HG03442 (cell line): ENCODE measurements at regions not wholly inside any gene's neighbourhood (a gene's known extent, or its start where the extent isn't known, plus 50 kb on each side); places are given as distances from the start of the nearest gene placed in this dataset.
"Not testable (repeated sequence)": the region's sequence is repeated elsewhere in the genome, so short reads cannot be mapped to it uniquely, and the experiment has no call there.

Experiments used
- ATAC-seq: cut with Tn5 transposase; IDR thresholded peaks from one replicate; pipeline ENCODE4 v1.9.1; 2021; ENCODE audit warnings: mild to moderate bottlenecking, moderate library complexity; ENCODE audit not compliant: unreplicated experiment

- no peak for ATAC-seq
Measured at GRCh38 chr16:52386694-52387093, 160.2 kb downstream of the TOX3 start.

DNA sequence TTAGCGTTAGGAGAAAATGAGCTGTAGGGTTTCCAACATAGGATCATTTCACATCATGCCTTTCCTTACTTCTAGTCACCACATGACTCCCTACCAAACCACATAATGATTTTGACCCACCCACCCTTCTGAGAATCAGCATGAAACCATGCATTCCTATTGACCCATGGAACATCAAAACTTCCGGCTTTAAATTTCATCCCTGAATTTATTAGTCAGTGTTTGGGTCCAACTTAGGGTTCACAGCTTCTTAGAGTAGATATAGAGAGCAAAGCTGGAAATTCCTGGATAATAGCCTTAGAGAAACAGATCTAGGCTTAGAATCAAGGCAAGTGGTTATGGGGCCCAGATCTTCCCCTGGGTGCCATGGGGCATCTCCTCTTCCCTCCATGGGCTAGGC, 162.6 kb downstream of the TOX3 start:
- no peak for ATAC-seq

DNA sequence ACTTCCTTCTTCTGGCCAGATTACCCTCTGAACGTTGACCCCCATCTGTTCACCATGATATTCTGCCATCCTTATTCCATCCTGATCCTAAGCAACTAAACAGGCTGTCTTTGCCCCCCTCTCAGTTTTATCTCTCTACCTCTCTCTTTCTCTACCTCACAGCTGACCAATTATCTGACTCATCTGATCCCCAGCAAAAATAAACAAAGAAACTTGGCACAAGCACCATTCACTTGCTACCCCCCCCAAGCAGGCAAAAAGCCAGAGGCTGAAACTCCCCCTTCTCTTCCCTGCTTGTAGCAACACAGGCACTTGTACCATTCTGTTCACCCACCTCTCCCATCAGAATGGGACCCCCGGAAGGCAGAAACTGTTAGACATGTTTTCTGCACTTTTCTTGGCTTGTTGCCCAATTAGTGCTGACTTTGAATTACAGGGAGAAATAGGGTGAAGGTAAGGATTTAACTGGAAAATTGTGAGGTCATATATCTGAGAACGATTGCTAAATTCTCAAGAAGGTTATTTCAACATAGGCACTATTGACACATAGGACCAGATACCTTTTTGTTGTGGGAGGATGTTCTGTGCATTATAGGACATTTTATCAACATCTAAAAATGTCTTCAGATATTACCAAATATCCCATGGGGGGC, 163.2 kb downstream of the TOX3 start:
- ATAC-seq = no peak

GRCh38 chr16:52383119-52383518, 163.8 kb downstream of the TOX3 start:
- ATAC-seq = no peak

DNA sequence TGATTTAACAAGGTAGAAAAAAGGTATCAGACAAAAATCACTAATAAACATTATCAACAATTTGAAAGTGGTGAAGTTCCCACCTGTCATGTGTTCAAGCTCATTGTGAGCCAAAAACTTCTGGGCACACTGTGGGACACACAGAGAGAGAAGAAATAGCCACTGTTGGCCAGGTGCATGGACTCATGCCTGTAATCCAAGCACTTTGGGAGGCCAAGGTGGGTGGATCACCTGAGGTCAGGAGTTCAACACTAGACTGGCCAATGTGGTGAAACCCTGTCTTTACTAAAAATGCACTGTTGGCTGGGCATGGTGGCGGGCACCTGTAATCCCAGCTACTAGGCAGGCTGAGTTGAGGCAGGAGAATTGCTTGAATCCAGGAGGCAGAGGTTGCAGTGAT, 167.4 kb downstream of the TOX3 start:
- ATAC-seq = no peak

- no peak for ATAC-seq
Measured at GRCh38 chr16:52376676-52377280, 170.2 kb downstream of the TOX3 start.

DNA sequence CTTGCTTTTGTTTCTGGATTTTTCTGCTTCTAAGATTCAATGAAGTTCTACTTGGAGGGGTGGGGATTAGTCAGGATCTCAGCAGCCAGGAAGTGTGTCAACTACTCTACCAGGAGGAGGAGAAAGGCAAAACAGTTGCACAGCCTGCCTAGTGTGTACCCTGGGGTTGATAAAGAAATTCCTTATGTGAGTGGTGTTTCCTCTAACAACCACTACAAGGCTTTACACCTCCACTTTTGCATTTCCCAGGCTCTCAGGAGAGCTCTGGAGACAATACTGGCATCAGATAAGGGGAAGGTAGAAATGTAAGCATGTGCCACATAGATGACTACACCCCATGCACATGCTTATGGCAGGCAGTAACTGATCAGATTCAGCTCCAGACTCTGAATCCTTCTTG, 174.6 kb downstream of the TOX3 start:
- ATAC-seq = no peak

- no peak for ATAC-seq
Measured at GRCh38 chr16:52368859-52369258, 178.1 kb downstream of the TOX3 start.

DNA sequence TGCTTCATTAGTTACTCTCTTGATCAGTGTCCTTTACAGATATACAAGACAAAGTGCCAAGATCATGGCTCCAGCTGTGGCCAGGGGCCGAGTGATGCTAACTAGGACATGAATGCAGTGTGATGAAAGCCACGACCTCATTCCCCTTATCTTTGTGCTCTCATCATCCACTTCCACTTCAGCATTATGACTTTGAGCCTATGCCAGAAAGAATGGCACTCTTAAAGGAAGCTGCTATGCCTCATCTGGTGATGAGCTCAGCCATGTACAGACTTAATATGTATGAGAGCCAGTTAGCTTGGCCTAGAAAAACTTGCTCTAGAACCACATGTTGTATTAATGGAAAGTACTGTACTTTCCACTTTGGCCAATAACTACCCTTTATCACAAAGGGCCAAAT, 179.1 kb downstream of the TOX3 start:
- no peak for ATAC-seq

- no peak for ATAC-seq
Measured at GRCh38 chr16:52366983-52367382, 180.0 kb downstream of the TOX3 start.

DNA sequence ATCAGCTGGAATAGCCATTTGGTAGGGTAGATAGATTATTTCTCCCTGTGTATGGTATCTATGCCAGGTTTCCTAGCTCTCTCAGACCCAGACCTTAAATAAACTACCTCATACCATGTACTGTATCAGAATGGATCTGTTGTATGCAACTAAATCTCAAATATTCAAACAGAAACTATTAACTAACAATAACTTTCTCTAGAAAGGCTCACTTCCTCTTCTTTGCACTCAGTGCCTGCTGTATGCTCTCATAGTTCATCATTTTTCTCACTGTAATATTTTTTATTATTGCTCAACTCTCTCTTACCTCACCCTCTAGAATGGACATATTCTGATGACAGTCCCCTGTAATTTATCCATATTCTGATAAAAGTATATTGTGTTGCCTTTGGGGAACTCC, 182.4 kb downstream of the TOX3 start:
- ATAC-seq = no peak

GRCh38 chr16:52363082-52363481, 183.9 kb downstream of the TOX3 start:
- ATAC-seq = no peak

DNA sequence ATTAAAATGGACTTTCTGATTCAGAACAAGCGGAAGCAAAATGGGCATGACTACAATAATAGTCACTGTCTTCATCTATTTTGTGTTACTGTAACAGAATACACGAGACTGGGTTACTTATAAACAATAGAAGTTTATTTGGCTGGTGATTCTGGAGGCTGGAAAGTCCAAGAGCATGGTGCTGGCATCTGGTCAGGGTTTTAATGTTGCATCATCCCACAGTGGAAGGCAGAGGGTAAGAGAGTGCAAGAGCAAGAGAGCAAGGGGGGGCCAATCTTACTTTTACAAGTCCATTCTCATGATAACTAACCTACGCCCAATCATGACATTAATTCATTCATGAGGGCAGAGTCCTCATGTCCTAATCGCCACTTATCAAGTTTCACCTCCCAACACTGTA, 189.2 kb downstream of the TOX3 start:
- no peak for ATAC-seq

DNA sequence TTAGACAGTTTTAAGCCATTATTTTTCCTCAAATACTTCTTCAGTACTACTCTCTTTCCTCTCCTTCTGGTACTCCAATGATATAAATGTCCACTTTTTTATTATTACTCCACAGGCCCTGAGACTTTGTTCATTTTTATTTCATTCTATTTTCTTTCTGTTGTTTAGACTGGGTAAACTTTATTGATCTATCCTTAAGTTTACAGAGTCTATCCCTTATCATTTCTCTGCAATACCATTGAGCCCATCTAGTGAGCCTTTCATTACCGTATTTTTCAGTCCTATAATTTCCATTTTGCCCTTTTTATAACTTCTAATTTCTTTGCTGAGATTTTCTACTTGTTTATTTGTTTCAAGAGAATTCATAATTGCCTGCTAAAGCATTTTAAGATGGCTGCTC, 193.7 kb downstream of the TOX3 start:
- ATAC-seq = no peak

DNA sequence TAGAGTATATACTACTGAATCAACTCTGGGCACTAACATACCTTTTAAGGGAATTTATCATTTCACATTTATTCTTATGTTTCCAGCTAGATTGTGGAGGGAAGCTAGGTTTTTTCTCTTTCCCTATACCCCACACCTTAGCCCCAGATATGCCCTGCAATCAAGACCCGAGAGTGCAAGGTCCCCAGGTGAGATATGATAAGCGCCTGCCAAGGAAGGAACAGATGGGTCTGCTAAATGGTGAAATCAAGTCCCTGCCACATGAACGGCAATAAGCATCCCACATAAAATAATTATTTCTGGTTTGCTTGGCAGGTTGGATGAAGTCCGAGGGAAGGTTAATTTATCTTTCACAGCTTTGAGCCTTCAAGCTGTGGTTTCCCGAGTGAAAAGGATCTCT, 195.5 kb downstream of the TOX3 start:
- no peak for ATAC-seq

- no peak for ATAC-seq
Measured at GRCh38 chr16:52350031-52350642, 196.8 kb downstream of the TOX3 start.

- no peak for ATAC-seq
Measured at GRCh38 chr16:52346709-52347108, 200.2 kb downstream of the TOX3 start.

- not testable (repeated sequence) for ATAC-seq
Measured at GRCh38 chr16:52333673-52334072, 213.3 kb downstream of the TOX3 start.

GRCh38 chr16:52320930-52321439, 226.0 kb downstream of the TOX3 start:
- no peak for ATAC-seq

DNA sequence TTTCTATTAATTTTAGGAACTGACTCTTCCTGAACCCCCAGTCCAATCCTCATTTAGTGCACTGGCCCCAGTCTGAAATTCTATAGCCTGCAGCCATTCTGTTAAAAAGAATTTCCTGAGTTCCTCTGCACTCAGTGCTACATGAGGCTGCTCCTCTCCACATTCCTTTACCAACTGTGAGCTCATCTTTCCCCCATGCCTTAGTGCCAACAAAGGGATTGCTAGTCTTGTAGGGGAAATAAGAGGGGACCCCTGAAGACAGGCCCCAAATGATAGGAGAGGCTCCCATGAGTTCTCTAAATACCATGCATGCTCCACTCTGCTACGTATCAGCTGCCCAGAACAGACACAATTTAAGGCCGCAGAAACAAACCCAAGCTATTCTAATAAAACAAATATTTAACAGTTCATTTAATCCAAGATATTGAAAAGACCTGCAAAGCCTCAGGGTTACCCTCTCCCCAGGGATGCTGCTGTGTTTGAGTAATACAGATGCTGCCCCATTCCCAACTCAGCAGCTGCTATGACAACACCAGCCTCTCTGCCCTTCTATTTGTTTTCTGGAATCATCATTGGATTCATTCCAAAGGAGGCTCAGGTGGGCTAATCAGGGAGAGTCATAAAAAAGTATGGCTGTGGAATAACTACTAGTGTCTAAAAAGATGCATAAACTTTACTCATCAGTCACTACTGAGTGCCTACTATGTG, 228.5 kb downstream of the TOX3 start:
- ATAC-seq = no peak

- no peak for ATAC-seq
Measured at GRCh38 chr16:52316241-52316640, 230.7 kb downstream of the TOX3 start.

- no peak for ATAC-seq
Measured at GRCh38 chr16:52312716-52313115, 234.2 kb downstream of the TOX3 start.
